HEK293 (cell line): ENCODE measurements at regions not wholly inside any gene's neighbourhood (a gene's known extent, or its start where the extent isn't known, plus 50 kb on each side); places are given as distances from the start of the nearest gene placed in this dataset.

Experiments
- CTCF ChIA-PET: fragments of 350-600 bp; formaldehyde crosslinking; extraction: SDS; loops from one replicate; lab custom pipeline; 2021; ENCODE audit warnings: antibody characterized with exemption; lab: Yijun Ruan, JAX
- POLR2A ChIA-PET: fragments of 300-600 bp; formaldehyde crosslinking; extraction: SDS; loops from one replicate; lab custom pipeline; 2020; ENCODE audit warnings: antibody characterized with exemption, inconsistent platforms; lab: Yijun Ruan, JAX
- H3K27ac ChIP-seq: fragments of 200-500 bp; sonication (Bioruptor generic); 2 replicates; pipeline ENCODE4 v1.5.1; 2014; ENCODE audit warnings: low read depth, low read length, control low read depth, inconsistent platforms; ENCODE audit errors: extremely low read depth
- H3K36me3 ChIP-seq, 2 experiments: fragments of 200-500 bp in 1 of 2; sonication (Bioruptor generic) in 1 of 2; 1 replicate in 1 of 2; 2 replicates in 1 of 2; pipeline ENCODE4 v1.5.1; 2014 to 2017; ENCODE audit warnings: inconsistent platforms in 2 of 2, low read length in 2 of 2; ENCODE audit not compliant: control insufficient read depth in 2 of 2, insufficient read depth in 1 of 2
- H3K4me1 ChIP-seq: fragments of 200-500 bp; sonication (Bioruptor generic); 2 replicates; pipeline ENCODE4 v1.5.1; 2014; ENCODE audit warnings: mild to moderate bottlenecking, low read length, inconsistent platforms; ENCODE audit not compliant: control insufficient read depth, insufficient read depth
- H3K4me3 ChIP-seq: 2 replicates; pipeline ENCODE4 v1.5.1; 2011; ENCODE audit warnings: low read depth, mild to moderate bottlenecking, control low read depth, low read length, moderate library complexity
- H3K9me3 ChIP-seq: fragments of 200-500 bp; sonication (Bioruptor generic); 2 replicates; pipeline ENCODE4 v1.5.1; 2014; ENCODE audit warnings: low read depth, low read length, inconsistent platforms; ENCODE audit not compliant: control insufficient read depth, insufficient read depth
- BCL6B ChIP-seq: fragments of 450-650 bp; formaldehyde crosslinking; IDR thresholded peaks from 2 replicates; pipeline ENCODE4 v1.5.1; 2017; ENCODE audit warnings: missing biosample characterization, missing genetic modification characterization
- MZF1 ChIP-seq: fragments of 450-650 bp; formaldehyde crosslinking; IDR thresholded peaks from 2 replicates; pipeline ENCODE4 v1.5.1; 2017; ENCODE audit warnings: missing biosample characterization, missing genetic modification characterization, borderline replicate concordance
- WT1 ChIP-seq: fragments of 450-650 bp; formaldehyde crosslinking; IDR thresholded peaks from 2 replicates; pipeline ENCODE4 v1.5.1; 2016; ENCODE audit warnings: missing biosample characterization, missing genetic modification characterization
- ZBTB44 ChIP-seq: fragments of 450-650 bp; IDR thresholded peaks from 2 replicates; pipeline ENCODE4 v1.5.1; 2018; ENCODE audit warnings: missing biosample characterization, mild to moderate bottlenecking, missing genetic modification characterization
- ZBTB48 ChIP-seq: fragments of 450-650 bp; formaldehyde crosslinking; IDR thresholded peaks from 2 replicates; pipeline ENCODE4 v1.5.1; 2016; ENCODE audit warnings: missing biosample characterization, missing genetic modification characterization
- ZFHX2 ChIP-seq: fragments of 450-650 bp; formaldehyde crosslinking; conservative IDR thresholded peaks from 2 replicates; pipeline ENCODE4 v1.5.1; 2016; ENCODE audit warnings: missing biosample characterization, missing genetic modification characterization
- ZFP37 ChIP-seq: fragments of 450-650 bp; formaldehyde crosslinking; IDR thresholded peaks from 2 replicates; pipeline ENCODE4 v1.5.1; 2016; ENCODE audit warnings: missing biosample characterization, missing genetic modification characterization
- ZNF148 ChIP-seq: fragments of 450-650 bp; formaldehyde crosslinking; IDR thresholded peaks from 2 replicates; pipeline ENCODE4 v1.5.0; 2017; ENCODE audit warnings: missing biosample characterization, missing genetic modification characterization, borderline replicate concordance
- ZNF18 ChIP-seq: fragments of 450-650 bp; formaldehyde crosslinking; IDR thresholded peaks from 2 replicates; pipeline ENCODE4 v1.5.1; 2016; ENCODE audit warnings: missing biosample characterization, missing genetic modification characterization
- ZNF19 ChIP-seq: fragments of 450-650 bp; formaldehyde crosslinking; IDR thresholded peaks from 2 replicates; pipeline ENCODE4; 2016; ENCODE audit warnings: missing biosample characterization, missing genetic modification characterization, low read depth
- ZNF23 ChIP-seq: fragments of 450-650 bp; formaldehyde crosslinking; IDR thresholded peaks from 2 replicates; pipeline ENCODE4 v1.5.1; 2016; ENCODE audit warnings: missing biosample characterization, missing genetic modification characterization, borderline replicate concordance
- ZNF266 ChIP-seq: fragments of 450-650 bp; formaldehyde crosslinking; IDR thresholded peaks from 2 replicates; pipeline ENCODE4 v1.5.1; 2016; ENCODE audit warnings: missing biosample characterization, missing genetic modification characterization, low read depth
- ZNF280D ChIP-seq: fragments of 450-650 bp; formaldehyde crosslinking; IDR thresholded peaks from 2 replicates; pipeline ENCODE4 v1.5.1; 2016; ENCODE audit warnings: missing biosample characterization, missing genetic modification characterization
- ZNF398 ChIP-seq: fragments of 450-650 bp; formaldehyde crosslinking; IDR thresholded peaks from 2 replicates; pipeline ENCODE4 v1.5.1; 2017; ENCODE audit warnings: missing biosample characterization, missing genetic modification characterization
- ZNF416 ChIP-seq: fragments of 450-650 bp; formaldehyde crosslinking; IDR thresholded peaks from 2 replicates; pipeline ENCODE4 v1.5.1; 2016; ENCODE audit warnings: missing biosample characterization, missing genetic modification characterization
- ZNF548 ChIP-seq: fragments of 450-650 bp; formaldehyde crosslinking; IDR thresholded peaks from 2 replicates; pipeline ENCODE4 v1.5.1; 2016; ENCODE audit warnings: missing biosample characterization, missing genetic modification characterization
- ZNF707 ChIP-seq: fragments of 450-650 bp; formaldehyde crosslinking; IDR thresholded peaks from 2 replicates; pipeline ENCODE4 v1.5.1; 2016; ENCODE audit warnings: missing biosample characterization, missing genetic modification characterization
- ZNF791 ChIP-seq: fragments of 450-650 bp; formaldehyde crosslinking; IDR thresholded peaks from 2 replicates; pipeline ENCODE4 v1.5.1; 2016; ENCODE audit warnings: missing biosample characterization, missing genetic modification characterization

- TF ChIP-seq ZFHX2 (tag by site-specific recombination) (no peak), ZFP37 (tag by site-specific recombination) (no peak), ZNF398 (tag by site-specific recombination) (no peak), ZNF548 (tag by site-specific recombination) (no peak), BCL6B (no peak), ZNF19 (tag by site-specific recombination) (no peak)
- Histone ChIP-seq H3K9me3 (no peaks in the 10 kb centered on the region), H3K27ac (no peak overlapping the region), H3K36me3 (no peaks in the 10 kb centered on the region), H3K4me3 (no peak overlapping the region), H3K4me1 (no peaks in the 10 kb centered on the region)
- ChIA-PET CTCF (interaction anchor here (0.5 to 0.9 kb wide), 2 partner anchors 14 to 68 kb away, joined by 3 to 5 read pairs; no protein-coding TSS in a partner anchor), POLR2A (no interaction called here)
Measured at GRCh38 chr14:36047912-36048311, 128.6 kb downstream of the PTCSC3 start.

GRCh38 chr14:36035675-36036074 is 140.8 kb downstream of the PTCSC3 start:
- no peaks in the 10 kb centered on the region for H3K4me1 ChIP-seq
- no peaks in the 10 kb centered on the region for H3K36me3 ChIP-seq
- H3K27ac ChIP-seq, result no peak overlapping the region
- ChIA-PET CTCF (interaction anchor here (0.8 kb wide), 1 partner anchor 459 kb away, joined by 3 read pairs; no protein-coding TSS in a partner anchor), POLR2A (no interaction called here)
- no peak for TF ChIP-seq ZNF280D (tag by site-specific recombination)
- no peak for TF ChIP-seq ZNF18 (tag by site-specific recombination)
- TF ChIP-seq ZBTB48, result no peak
- TF ChIP-seq ZNF19 (tag by site-specific recombination), result no peak
- TF ChIP-seq ZBTB44 (tag by site-specific recombination), result no peak
- no peak for TF ChIP-seq ZNF148 (tag by site-specific recombination)
- no peak for TF ChIP-seq ZNF23
- no peak for TF ChIP-seq MZF1 (tag by site-specific recombination)
- TF ChIP-seq WT1, result no peak
- TF ChIP-seq BCL6B, result no peak
- no peak for TF ChIP-seq ZNF791 (tag by site-specific recombination)
- TF ChIP-seq ZNF416 (tag by site-specific recombination), result no peak
- TF ChIP-seq ZNF266 (tag by site-specific recombination), result no peak
- TF ChIP-seq ZNF707, result no peak
- no peak overlapping the region for H3K4me3 ChIP-seq
- no peaks in the 10 kb centered on the region for H3K9me3 ChIP-seq
